ENCODE measurements at regions not wholly inside any gene's neighbourhood (a gene's known extent, or its start where the extent isn't known, plus 50 kb on each side); places are given as distances from the start of the nearest gene placed in this dataset.
"Not testable (repeated sequence)": the region's sequence is repeated elsewhere in the genome, so short reads cannot be mapped to it uniquely, and the experiment has no call there.

- TF ChIP-seq CTCF, EP300 (IDR thresholded peaks at IDR 0.05): not testable (repeated sequence)
Measured at GRCh38 chr17:64795342-64795741, 123.9 kb downstream of the LRRC37A3 start.

All from gastroesophageal sphincter (tissue), 3 donors.